Hepatocyte (in vitro differentiated cells): ENCODE measurements at regions not wholly inside any gene's neighbourhood (a gene's known extent, or its start where the extent isn't known, plus 50 kb on each side); places are given as distances from the start of the nearest gene placed in this dataset.

Experiments used
- EZH2phosphoT487 ChIP-seq: fragments of 200-600 bp; sonication (generic); IDR thresholded peaks from one replicate; pipeline ENCODE4 v1.6.1; 2018; ENCODE audit warnings: antibody characterized with exemption, mild to moderate bottlenecking, low read depth, moderate library complexity; ENCODE audit not compliant: unreplicated experiment, severe bottlenecking
- TF ChIP-seq, protein P1 (sequence below): fragments of 200-600 bp; sonication (generic); IDR thresholded peaks from 2 replicates; pipeline ENCODE4 v1.5.1; 2016; ENCODE audit warnings: antibody characterized with exemption, mild to moderate bottlenecking; ENCODE audit not compliant: poor library complexity

DNA sequence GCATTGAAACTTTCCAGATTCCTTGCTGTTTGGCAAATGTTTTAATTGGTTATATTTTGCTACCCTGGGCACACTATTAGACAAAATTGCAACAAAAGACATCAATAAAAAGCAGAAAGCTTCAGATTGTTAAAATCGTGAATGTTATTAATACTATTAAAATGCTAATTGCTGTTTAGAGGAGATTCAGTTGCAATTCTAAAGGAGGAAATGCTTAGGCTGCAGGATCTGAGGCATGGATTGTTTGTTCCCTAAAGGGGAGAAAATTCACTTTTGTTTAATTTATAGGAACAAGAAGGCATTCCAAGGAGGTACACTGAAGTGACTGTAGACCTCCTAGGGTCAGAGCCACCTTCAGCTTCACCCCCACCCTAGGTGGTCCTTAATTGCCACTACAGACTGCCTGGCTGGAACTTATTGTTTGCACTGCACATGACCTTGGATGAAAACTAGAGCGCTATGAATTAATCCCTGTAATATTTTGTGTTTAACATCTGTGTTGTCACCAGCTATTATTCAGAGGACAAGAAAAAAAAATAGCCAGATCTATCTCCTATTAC lies 1266.9 kb upstream of the ADGRL2 start:
- TF ChIP-seq, protein P1, sequence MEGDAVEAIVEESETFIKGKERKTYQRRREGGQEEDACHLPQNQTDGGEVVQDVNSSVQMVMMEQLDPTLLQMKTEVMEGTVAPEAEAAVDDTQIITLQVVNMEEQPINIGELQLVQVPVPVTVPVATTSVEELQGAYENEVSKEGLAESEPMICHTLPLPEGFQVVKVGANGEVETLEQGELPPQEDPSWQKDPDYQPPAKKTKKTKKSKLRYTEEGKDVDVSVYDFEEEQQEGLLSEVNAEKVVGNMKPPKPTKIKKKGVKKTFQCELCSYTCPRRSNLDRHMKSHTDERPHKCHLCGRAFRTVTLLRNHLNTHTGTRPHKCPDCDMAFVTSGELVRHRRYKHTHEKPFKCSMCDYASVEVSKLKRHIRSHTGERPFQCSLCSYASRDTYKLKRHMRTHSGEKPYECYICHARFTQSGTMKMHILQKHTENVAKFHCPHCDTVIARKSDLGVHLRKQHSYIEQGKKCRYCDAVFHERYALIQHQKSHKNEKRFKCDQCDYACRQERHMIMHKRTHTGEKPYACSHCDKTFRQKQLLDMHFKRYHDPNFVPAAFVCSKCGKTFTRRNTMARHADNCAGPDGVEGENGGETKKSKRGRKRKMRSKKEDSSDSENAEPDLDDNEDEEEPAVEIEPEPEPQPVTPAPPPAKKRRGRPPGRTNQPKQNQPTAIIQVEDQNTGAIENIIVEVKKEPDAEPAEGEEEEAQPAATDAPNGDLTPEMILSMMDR = no peak
- TF ChIP-seq EZH2phosphoT487 = no peak
